Loucy (cell line): ENCODE measurements at regions not wholly inside any gene's neighbourhood (a gene's known extent, or its start where the extent isn't known, plus 50 kb on each side); places are given as distances from the start of the nearest gene placed in this dataset.

Source experiments
- CTCF ChIP-seq: fragments of 200-600 bp; sonication (generic); conservative IDR thresholded peaks from 2 replicates; pipeline ENCODE4 v1.5.1; 2014; ENCODE audit warnings: mild to moderate bottlenecking, antibody characterized with exemption, low read length
- EZH2phosphoT487 ChIP-seq: fragments of 200-600 bp; IDR thresholded peaks from 2 replicates; pipeline ENCODE4 v1.6.1; 2018; ENCODE audit warnings: antibody characterized with exemption, mild to moderate bottlenecking, moderate library complexity, borderline replicate concordance

GRCh38 chr7:130971297-130971696, 237.3 kb upstream of the KLF14 start:
- no peak for TF ChIP-seq CTCF
- no peak for TF ChIP-seq EZH2phosphoT487
